ENCODE measurements at regions not wholly inside any gene's neighbourhood (a gene's known extent, or its start where the extent isn't known, plus 50 kb on each side); places are given as distances from the start of the nearest gene placed in this dataset.

GRCh38 chr3:153084431-153084830, 77.6 kb upstream of the RAP2B start:
- no peak for TF ChIP-seq POLR2A (IDR thresholded peaks at IDR 0.05)
- no peak for TF ChIP-seq CTCF (IDR thresholded peaks at IDR 0.05)

All from lower leg skin (tissue), 3 donors.